Suprapubic skin (tissue), 4 donors: ENCODE measurements at regions not wholly inside any gene's neighbourhood (a gene's known extent, or its start where the extent isn't known, plus 50 kb on each side); places are given as distances from the start of the nearest gene placed in this dataset.

Source experiments
- DNase-seq, 2 donors: peaks; one replicate each; pipeline ENCODE4 v3.0.0-alpha.2; 2019; ENCODE audit warnings: low spot score in 2 of 2
- H3K27ac ChIP-seq: fragments of 200-600 bp; sonication (generic); one replicate; pipeline ENCODE4 v1.5.1; 2019
- H3K27me3 ChIP-seq: fragments of 200-600 bp; sonication (generic); one replicate; pipeline ENCODE4 v1.5.1; 2019
- H3K36me3 ChIP-seq: fragments of 200-600 bp; sonication (generic); one replicate; pipeline ENCODE4 v1.5.1; 2019
- H3K4me1 ChIP-seq: fragments of 200-600 bp; sonication (generic); one replicate; pipeline ENCODE4 v1.5.1; 2019
- H3K4me3 ChIP-seq: fragments of 200-600 bp; sonication (generic); one replicate; pipeline ENCODE4 v1.5.1; 2019; ENCODE audit warnings: mild to moderate bottlenecking
- H3K9me3 ChIP-seq: fragments of 200-600 bp; sonication (generic); one replicate; pipeline ENCODE4 v1.5.1; 2019
- CTCF ChIP-seq, 2 donors: fragments of 200-600 bp in 1 of 2; fragments of 450-650 bp in 1 of 2; sonication (generic) in 1 of 2; IDR thresholded peaks; one replicate each; pipeline ENCODE4 v1.5.1; 2016 to 2019; ENCODE audit warnings: antibody characterized with exemption in 2 of 2, mild to moderate bottlenecking in 1 of 2, moderate library complexity in 1 of 2
- EP300 ChIP-seq: sonication (generic); formaldehyde crosslinking; IDR thresholded peaks from one replicate; pipeline ENCODE4 v1.6.1; 2017; ENCODE audit warnings: antibody characterized with exemption
- POLR2A ChIP-seq, 2 donors: fragments of 450-650 bp; IDR thresholded peaks; one replicate each; pipeline ENCODE4 v1.6.1; 2017; ENCODE audit warnings: antibody characterized with exemption in 2 of 2, mild to moderate bottlenecking in 2 of 2, moderate library complexity in 2 of 2
- POLR2AphosphoS5 ChIP-seq, 3 donors: sonication (generic); formaldehyde crosslinking; IDR thresholded peaks; one replicate each; pipeline ENCODE4 v1.6.1; 2017; ENCODE audit warnings: antibody characterized with exemption in 3 of 3
- WGBS: methylation state at CpG from one replicate; pipeline ENCODE4 v1.1.5; 2018; 5-methylcytosine and 5-hydroxymethylcytosine counted together

- no peaks in the 10 kb centered on the region for H3K4me1 ChIP-seq
- H3K27ac ChIP-seq, result no peak overlapping the region
- no peak overlapping the region for H3K4me3 ChIP-seq
- H3K27me3 ChIP-seq, result no peaks in the 10 kb centered on the region
- no peak for DNase-seq
- no peaks in the 10 kb centered on the region for H3K9me3 ChIP-seq
- no peaks in the 10 kb centered on the region for H3K36me3 ChIP-seq
- 96% methylated on average over 3 of the region's 3 CpGs for WGBS
- TF ChIP-seq CTCF (IDR thresholded peaks at IDR 0.05) (no peak), POLR2A (IDR thresholded peaks at IDR 0.05) (no peak), POLR2AphosphoS5 (IDR thresholded peaks at IDR 0.05) (no peak), EP300 (no peak)
These were observed 117.7 kb downstream of the TRMT11 start for GRCh38 chr6:126103993-126104392.

GRCh38 chr6:126107475-126108166, 121.3 kb downstream of the TRMT11 start:
- TF ChIP-seq CTCF (IDR thresholded peaks at IDR 0.05), result no peak
- no peak for TF ChIP-seq POLR2A (IDR thresholded peaks at IDR 0.05)
- no peak for TF ChIP-seq POLR2AphosphoS5 (IDR thresholded peaks at IDR 0.05)
- TF ChIP-seq EP300, result no peak
- Histone ChIP-seq H3K4me1 (no peaks in the 10 kb centered on the region), H3K27me3 (no peaks in the 10 kb centered on the region), H3K9me3 (no peaks in the 10 kb centered on the region), H3K27ac (no peak overlapping the region), H3K36me3 (no peaks in the 10 kb centered on the region), H3K4me3 (no peak overlapping the region)
- DNase-seq, result no peak
- 68% methylated on average over 10 of the region's 10 CpGs for WGBS

GRCh38 chr6:126110512-126111270, 124.4 kb downstream of the TRMT11 start:
- no peaks in the 10 kb centered on the region for H3K4me1 ChIP-seq
- WGBS, result 90% methylated on average over 4 of the region's 4 CpGs
- no peaks in the 10 kb centered on the region for H3K27me3 ChIP-seq
- H3K36me3 ChIP-seq, result no peaks in the 10 kb centered on the region
- TF ChIP-seq POLR2AphosphoS5 (IDR thresholded peaks at IDR 0.05), result no peak
- no peak for TF ChIP-seq EP300
- no peak for TF ChIP-seq POLR2A (IDR thresholded peaks at IDR 0.05)
- TF ChIP-seq CTCF (IDR thresholded peaks at IDR 0.05), result no peak
- no peak for DNase-seq
- H3K4me3 ChIP-seq, result no peak overlapping the region
- no peak overlapping the region for H3K27ac ChIP-seq
- H3K9me3 ChIP-seq, result no peaks in the 10 kb centered on the region

- Histone ChIP-seq H3K9me3 (no peaks in the 10 kb centered on the region), H3K36me3 (no peaks in the 10 kb centered on the region), H3K4me1 (no peaks in the 10 kb centered on the region), H3K27me3 (no peaks in the 10 kb centered on the region), H3K4me3 (no peak overlapping the region), H3K27ac (no peak overlapping the region)
- no peak for DNase-seq
- 74% methylated on average over 2 of the region's 2 CpGs for WGBS
- TF ChIP-seq EP300 (no peak), CTCF (IDR thresholded peaks at IDR 0.05) (no peak), POLR2AphosphoS5 (IDR thresholded peaks at IDR 0.05) (no peak), POLR2A (IDR thresholded peaks at IDR 0.05) (no peak)
These were observed 125.0 kb downstream of the TRMT11 start for GRCh38 chr6:126111327-126111726.

- no peaks in the 10 kb centered on the region for H3K27me3 ChIP-seq
- no peaks in the 10 kb centered on the region for H3K4me1 ChIP-seq
- H3K9me3 ChIP-seq, result no peaks in the 10 kb centered on the region
- TF ChIP-seq CTCF (IDR thresholded peaks at IDR 0.05) (no peak), POLR2A (IDR thresholded peaks at IDR 0.05) (no peak), POLR2AphosphoS5 (IDR thresholded peaks at IDR 0.05) (no peak), EP300 (no peak)
- DNase-seq, result no peak
- H3K36me3 ChIP-seq, result no peaks in the 10 kb centered on the region
- 36% methylated on average over 2 of the region's 2 CpGs for WGBS
- no peak overlapping the region for H3K4me3 ChIP-seq
- no peak overlapping the region for H3K27ac ChIP-seq
These were observed 125.9 kb downstream of the TRMT11 start for GRCh38 chr6:126112171-126112632.
